ENCODE measurements at regions not wholly inside any gene's neighbourhood (a gene's known extent, or its start where the extent isn't known, plus 50 kb on each side); places are given as distances from the start of the nearest gene placed in this dataset.

- no peak for FAIRE-seq
These were observed 115.5 kb downstream of the MAF start for GRCh38 chr16:79485020-79485419.

GRCh38 chr16:79484237-79484636 lies 116.3 kb downstream of the MAF start:
- no peak overlapping the region for H3K4me3 ChIP-seq (ENCODE audit: insufficient read depth, low read depth, low read length)
- H3K4me1 ChIP-seq (ENCODE audit: insufficient read depth, low read length) = no peaks in the 10 kb centered on the region
- peaks cover 3% of the 10 kb centered on the region for H3K9me3 ChIP-seq (ENCODE audit: insufficient read depth, low read depth, low read length)
- peaks cover 2% of the 10 kb centered on the region for H3K27me3 ChIP-seq (ENCODE audit: insufficient read depth, low read length)
- TF ChIP-seq EZH2 (IDR thresholded peaks at IDR 0.05; ENCODE audit: insufficient read depth, low read length) = no peak
- TF ChIP-seq, protein P1, sequence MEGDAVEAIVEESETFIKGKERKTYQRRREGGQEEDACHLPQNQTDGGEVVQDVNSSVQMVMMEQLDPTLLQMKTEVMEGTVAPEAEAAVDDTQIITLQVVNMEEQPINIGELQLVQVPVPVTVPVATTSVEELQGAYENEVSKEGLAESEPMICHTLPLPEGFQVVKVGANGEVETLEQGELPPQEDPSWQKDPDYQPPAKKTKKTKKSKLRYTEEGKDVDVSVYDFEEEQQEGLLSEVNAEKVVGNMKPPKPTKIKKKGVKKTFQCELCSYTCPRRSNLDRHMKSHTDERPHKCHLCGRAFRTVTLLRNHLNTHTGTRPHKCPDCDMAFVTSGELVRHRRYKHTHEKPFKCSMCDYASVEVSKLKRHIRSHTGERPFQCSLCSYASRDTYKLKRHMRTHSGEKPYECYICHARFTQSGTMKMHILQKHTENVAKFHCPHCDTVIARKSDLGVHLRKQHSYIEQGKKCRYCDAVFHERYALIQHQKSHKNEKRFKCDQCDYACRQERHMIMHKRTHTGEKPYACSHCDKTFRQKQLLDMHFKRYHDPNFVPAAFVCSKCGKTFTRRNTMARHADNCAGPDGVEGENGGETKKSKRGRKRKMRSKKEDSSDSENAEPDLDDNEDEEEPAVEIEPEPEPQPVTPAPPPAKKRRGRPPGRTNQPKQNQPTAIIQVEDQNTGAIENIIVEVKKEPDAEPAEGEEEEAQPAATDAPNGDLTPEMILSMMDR (IDR thresholded peaks at IDR 0.05; ENCODE audit: insufficient read depth, low read depth, low read length) = no peak
- H3K36me3 ChIP-seq (ENCODE audit: insufficient read depth, low read length) = no peaks in the 10 kb centered on the region
- DNase-seq (ENCODE audit: low read depth) (no peak), FAIRE-seq (no peak)
- no peak overlapping the region for H3K27ac ChIP-seq (ENCODE audit: low read depth, low read length)
- Mint-ChIP-seq H3K4me1 (ENCODE audit: low read depth, unreplicated experiment) (no peaks in the 10 kb centered on the region), H3K4me3 (ENCODE audit: unreplicated experiment) (no peak overlapping the region), H3K36me3 (ENCODE audit: low read depth, unreplicated experiment) (no peaks in the 10 kb centered on the region), H3K9me3 (ENCODE audit: unreplicated experiment) (peaks cover 7% of the 10 kb centered on the region), H3K27ac (ENCODE audit: unreplicated experiment) (no peak overlapping the region), H3K27me3 (ENCODE audit: low read depth, unreplicated experiment) (peaks cover 32% of the 10 kb centered on the region)
- no peak overlapping the region for H3K9ac ChIP-seq (ENCODE audit: low read length)
- H3K79me2 ChIP-seq (ENCODE audit: insufficient read depth, low read length) = no peaks in the 10 kb centered on the region
- no peak overlapping the region for H3K4me2 ChIP-seq (ENCODE audit: low read length)
- H4K20me1 ChIP-seq (ENCODE audit: insufficient read depth, low read length) = no peaks in the 10 kb centered on the region
- H2AFZ ChIP-seq (ENCODE audit: low read depth, low read length) = no peak overlapping the region

More at GRCh38 chr16:79485020-79485419, 115.5 kb downstream of the MAF start:
- Histone ChIP-seq H3K9me3 (ENCODE audit: insufficient read depth, low read depth, low read length) (peaks cover 3% of the 10 kb centered on the region), H3K4me1 (ENCODE audit: insufficient read depth, low read length) (no peaks in the 10 kb centered on the region), H3K4me3 (ENCODE audit: insufficient read depth, low read depth, low read length) (no peak overlapping the region), H3K9ac (ENCODE audit: low read length) (no peak overlapping the region), H3K27ac (ENCODE audit: low read depth, low read length) (no peak overlapping the region), H3K4me2 (ENCODE audit: low read length) (no peak overlapping the region), H3K79me2 (ENCODE audit: insufficient read depth, low read length) (no peaks in the 10 kb centered on the region), H2AFZ (ENCODE audit: low read depth, low read length) (no peak overlapping the region), H3K27me3 (ENCODE audit: insufficient read depth, low read length) (peaks cover 2% of the 10 kb centered on the region), H4K20me1 (ENCODE audit: insufficient read depth, low read length) (no peaks in the 10 kb centered on the region), H3K36me3 (ENCODE audit: insufficient read depth, low read length) (no peaks in the 10 kb centered on the region)
- Mint-ChIP-seq H3K27me3 (ENCODE audit: low read depth, unreplicated experiment) (peaks cover 35% of the 10 kb centered on the region), H3K4me1 (ENCODE audit: low read depth, unreplicated experiment) (no peaks in the 10 kb centered on the region), H3K4me3 (ENCODE audit: unreplicated experiment) (no peak overlapping the region), H3K36me3 (ENCODE audit: low read depth, unreplicated experiment) (no peaks in the 10 kb centered on the region), H3K27ac (ENCODE audit: unreplicated experiment) (no peak overlapping the region), H3K9me3 (ENCODE audit: unreplicated experiment) (peaks cover 7% of the 10 kb centered on the region)
- DNase-seq (ENCODE audit: low read depth) = no peak
- TF ChIP-seq EZH2 (IDR thresholded peaks at IDR 0.05; ENCODE audit: insufficient read depth, low read length) = no peak
- TF ChIP-seq, protein P1 (IDR thresholded peaks at IDR 0.05; ENCODE audit: insufficient read depth, low read depth, low read length) = no peak

DNA sequence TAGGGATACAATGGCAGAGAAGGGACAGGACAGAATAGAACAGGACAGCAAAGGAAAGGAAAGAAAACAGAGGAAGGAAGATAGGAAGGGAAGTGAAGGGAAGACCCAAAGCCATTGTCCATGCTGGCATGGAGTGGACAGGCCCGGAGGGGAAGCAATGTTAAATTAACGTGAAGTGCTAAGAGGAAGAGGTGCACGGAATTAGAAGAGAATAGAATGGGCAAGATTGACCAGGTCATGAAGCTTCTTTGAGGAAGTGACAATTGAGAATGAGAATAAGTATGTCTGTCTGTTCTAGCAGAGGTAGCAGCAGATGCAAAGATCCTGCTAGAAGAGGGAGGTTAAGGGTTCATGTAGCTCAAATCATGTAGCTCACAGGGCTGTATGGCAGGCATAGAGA lies 117.2 kb downstream of the MAF start:
- no peak overlapping the region for H3K27ac ChIP-seq (ENCODE audit: low read depth, low read length)
- no peaks in the 10 kb centered on the region for H3K79me2 ChIP-seq (ENCODE audit: insufficient read depth, low read length)
- peaks cover 2% of the 10 kb centered on the region for H3K27me3 ChIP-seq (ENCODE audit: insufficient read depth, low read length)
- Mint-ChIP-seq H3K27ac (ENCODE audit: unreplicated experiment) (no peak overlapping the region), H3K36me3 (ENCODE audit: low read depth, unreplicated experiment) (no peaks in the 10 kb centered on the region), H3K4me1 (ENCODE audit: low read depth, unreplicated experiment) (no peaks in the 10 kb centered on the region), H3K9me3 (ENCODE audit: unreplicated experiment) (peaks cover 7% of the 10 kb centered on the region), H3K4me3 (ENCODE audit: unreplicated experiment) (no peak overlapping the region), H3K27me3 (ENCODE audit: low read depth, unreplicated experiment) (peaks cover 28% of the 10 kb centered on the region)
- H3K4me2 ChIP-seq (ENCODE audit: low read length) = no peak overlapping the region
- no peaks in the 10 kb centered on the region for H3K36me3 ChIP-seq (ENCODE audit: insufficient read depth, low read length)
- H4K20me1 ChIP-seq (ENCODE audit: insufficient read depth, low read length) = no peaks in the 10 kb centered on the region
- no peak for DNase-seq (ENCODE audit: low read depth)
- H3K4me3 ChIP-seq (ENCODE audit: insufficient read depth, low read depth, low read length) = no peak overlapping the region
- H3K9ac ChIP-seq (ENCODE audit: low read length) = no peak overlapping the region
- no peaks in the 10 kb centered on the region for H3K4me1 ChIP-seq (ENCODE audit: insufficient read depth, low read length)
- peaks cover 3% of the 10 kb centered on the region for H3K9me3 ChIP-seq (ENCODE audit: insufficient read depth, low read depth, low read length)
- TF ChIP-seq EZH2 (IDR thresholded peaks at IDR 0.05; ENCODE audit: insufficient read depth, low read length) = no peak
- TF ChIP-seq, protein P1 (IDR thresholded peaks at IDR 0.05; ENCODE audit: insufficient read depth, low read depth, low read length) = no peak
- FAIRE-seq = no peak
- H2AFZ ChIP-seq (ENCODE audit: low read depth, low read length) = no peak overlapping the region
